ENCODE measurements at regions not wholly inside any gene's neighbourhood (a gene's known extent, or its start where the extent isn't known, plus 50 kb on each side); places are given as distances from the start of the nearest gene placed in this dataset.
"Not testable (repeated sequence)": the region's sequence is repeated elsewhere in the genome, so short reads cannot be mapped to it uniquely, and the experiment has no call there.

- DNase-seq (ENCODE audit: low spot score), result no peak
These were observed 50.5 kb upstream of the OTOS start for GRCh38 chr2:240191001-240191400.

GRCh38 chr2:240192661-240193060, 52.2 kb upstream of the OTOS start:
- DNase-seq (ENCODE audit: low spot score), result no peak

- DNase-seq (ENCODE audit: low spot score), result not testable (repeated sequence)
These were observed 53.9 kb upstream of the OTOS start for GRCh38 chr2:240194341-240194762.

GRCh38 chr2:240195316-240195861, 54.9 kb upstream of the OTOS start:
- DNase-seq (ENCODE audit: low spot score), result no peak

GRCh38 chr2:240196716-240197461, 56.4 kb upstream of the OTOS start:
- no peak for DNase-seq (ENCODE audit: low spot score)

- no peak for DNase-seq (ENCODE audit: low spot score)
These were observed 57.1 kb upstream of the OTOS start for GRCh38 chr2:240197462-240198139.

GRCh38 chr2:240198226-240198625, 57.8 kb upstream of the OTOS start:
- no peak for DNase-seq (ENCODE audit: low spot score)

GRCh38 chr2:240199133-240199870, 58.8 kb upstream of the OTOS start:
- DNase-seq (ENCODE audit: low spot score), result no peak

GRCh38 chr2:240200230-240201051, 60.0 kb upstream of the OTOS start:
- no peak for DNase-seq (ENCODE audit: low spot score)

- no peak for DNase-seq (ENCODE audit: low spot score)
These were observed 61.4 kb upstream of the OTOS start for GRCh38 chr2:240201866-240202265.

- DNase-seq (ENCODE audit: low spot score), result no peak
These were observed 62.1 kb upstream of the OTOS start for GRCh38 chr2:240202586-240202985.

GRCh38 chr2:240203031-240203787, 62.8 kb upstream of the OTOS start:
- no peak for DNase-seq (ENCODE audit: low spot score)

- DNase-seq (ENCODE audit: low spot score), result no peak
These were observed 63.4 kb upstream of the OTOS start for GRCh38 chr2:240203788-240204270.

GRCh38 chr2:240204431-240205276, 64.2 kb upstream of the OTOS start:
- no peak for DNase-seq (ENCODE audit: low spot score)

- DNase-seq (ENCODE audit: low spot score), result no peak
These were observed 64.9 kb upstream of the OTOS start for GRCh38 chr2:240205348-240205747.

GRCh38 chr2:240205772-240206171, 65.3 kb upstream of the OTOS start:
- DNase-seq (ENCODE audit: low spot score), result no peak

- no peak for DNase-seq (ENCODE audit: low spot score)
These were observed 66.2 kb upstream of the OTOS start for GRCh38 chr2:240206630-240207029.

GRCh38 chr2:240207661-240208060, 67.2 kb upstream of the OTOS start:
- DNase-seq (ENCODE audit: low spot score), result no peak

- DNase-seq (ENCODE audit: low spot score), result no peak
These were observed 67.6 kb upstream of the OTOS start for GRCh38 chr2:240208096-240208495.

GRCh38 chr2:240208631-240209211, 68.3 kb upstream of the OTOS start:
- no peak for DNase-seq (ENCODE audit: low spot score)

Data from HuH-7 (cell line).